ENCODE measurements at regions not wholly inside any gene's neighbourhood (a gene's known extent, or its start where the extent isn't known, plus 50 kb on each side); places are given as distances from the start of the nearest gene placed in this dataset.

- TF ChIP-seq CREB1 (IDR thresholded peaks at IDR 0.05) (no peak), CREB1 (CRISPR knock-in tag; IDR thresholded peaks at IDR 0.05) (no peak), CTCF (IDR thresholded peaks at IDR 0.05 in 2 of 3, conservative IDR thresholded peaks at IDR 0.05 in 1 of 3; ENCODE audit: insufficient read depth in 2 of 3, low read depth in 1 of 3, low read length in 3 of 3) (no peak), ZBTB1 (CRISPR knock-in tag; IDR thresholded peaks at IDR 0.05; ENCODE audit: borderline replicate concordance, low read depth) (no peak), MXI1 (IDR thresholded peaks at IDR 0.05; ENCODE audit: low read depth, low read length) (no peak), NR1H2 (CRISPR knock-in tag; IDR thresholded peaks at IDR 0.05) (no peak), POLR2A (conservative IDR thresholded peaks at IDR 0.05) (no peak), RBM17 (IDR thresholded peaks at IDR 0.05; ENCODE audit: borderline replicate concordance, low read depth, low read length) (no peak), THRA (IDR thresholded peaks at IDR 0.05) (no peak), GTF2B (IDR thresholded peaks at IDR 0.05; ENCODE audit: extremely low read depth, insufficient read length) (no peak), SP1 (CRISPR knock-in tag; IDR thresholded peaks at IDR 0.05) (no peak)
Measured at GRCh38 chr11:15453211-15453765, 338.6 kb downstream of the INSC start.
